SU-DHL-6 (cell line): ENCODE measurements at regions not wholly inside any gene's neighbourhood (a gene's known extent, or its start where the extent isn't known, plus 50 kb on each side); places are given as distances from the start of the nearest gene placed in this dataset.

Experiments used
- EZH2phosphoT487 ChIP-seq: fragments of 200-600 bp; sonication (generic), shearing (Covaris generic); conservative IDR thresholded peaks from 2 replicates; pipeline ENCODE4 v1.6.1; 2018; ENCODE audit warnings: mild to moderate bottlenecking, antibody characterized with exemption, low read length, moderate library complexity, mixed read lengths
- TF ChIP-seq, protein P1 (sequence below): fragments of 200-600 bp; sonication (generic); IDR thresholded peaks from one replicate; pipeline ENCODE4 v1.5.1; 2017; ENCODE audit warnings: antibody characterized with exemption, mild to moderate bottlenecking, low read length, moderate library complexity; ENCODE audit not compliant: insufficient read depth, poor library complexity, severe bottlenecking

GRCh38 chr13:105642511-105642958 is 892.9 kb downstream of the EFNB2 start:
- TF ChIP-seq, protein P1, sequence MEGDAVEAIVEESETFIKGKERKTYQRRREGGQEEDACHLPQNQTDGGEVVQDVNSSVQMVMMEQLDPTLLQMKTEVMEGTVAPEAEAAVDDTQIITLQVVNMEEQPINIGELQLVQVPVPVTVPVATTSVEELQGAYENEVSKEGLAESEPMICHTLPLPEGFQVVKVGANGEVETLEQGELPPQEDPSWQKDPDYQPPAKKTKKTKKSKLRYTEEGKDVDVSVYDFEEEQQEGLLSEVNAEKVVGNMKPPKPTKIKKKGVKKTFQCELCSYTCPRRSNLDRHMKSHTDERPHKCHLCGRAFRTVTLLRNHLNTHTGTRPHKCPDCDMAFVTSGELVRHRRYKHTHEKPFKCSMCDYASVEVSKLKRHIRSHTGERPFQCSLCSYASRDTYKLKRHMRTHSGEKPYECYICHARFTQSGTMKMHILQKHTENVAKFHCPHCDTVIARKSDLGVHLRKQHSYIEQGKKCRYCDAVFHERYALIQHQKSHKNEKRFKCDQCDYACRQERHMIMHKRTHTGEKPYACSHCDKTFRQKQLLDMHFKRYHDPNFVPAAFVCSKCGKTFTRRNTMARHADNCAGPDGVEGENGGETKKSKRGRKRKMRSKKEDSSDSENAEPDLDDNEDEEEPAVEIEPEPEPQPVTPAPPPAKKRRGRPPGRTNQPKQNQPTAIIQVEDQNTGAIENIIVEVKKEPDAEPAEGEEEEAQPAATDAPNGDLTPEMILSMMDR, result no peak
- no peak for TF ChIP-seq EZH2phosphoT487
